ENCODE measurements at regions not wholly inside any gene's neighbourhood (a gene's known extent, or its start where the extent isn't known, plus 50 kb on each side); places are given as distances from the start of the nearest gene placed in this dataset.

DNA sequence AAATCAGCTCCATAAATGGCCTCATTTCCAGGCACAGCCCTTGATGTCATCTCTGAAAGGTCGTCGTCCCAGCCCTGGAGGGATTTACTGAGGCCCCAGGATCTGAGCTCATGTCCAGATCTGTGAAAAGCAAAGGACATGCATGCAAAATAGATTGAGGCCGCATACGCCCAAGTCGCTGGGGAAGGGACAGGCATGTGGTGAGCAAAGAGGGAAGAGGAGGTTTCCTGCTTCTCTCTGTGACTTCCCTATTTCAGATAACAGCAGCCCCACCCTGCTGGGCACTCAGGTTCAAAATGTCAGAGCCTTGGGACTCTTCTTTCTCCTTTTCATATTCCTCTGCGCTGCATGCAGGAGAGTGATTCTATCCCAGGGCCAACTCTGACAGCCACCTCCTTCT is 197.2 kb downstream of the ADSS2 start:
- TF ChIP-seq, protein P1, sequence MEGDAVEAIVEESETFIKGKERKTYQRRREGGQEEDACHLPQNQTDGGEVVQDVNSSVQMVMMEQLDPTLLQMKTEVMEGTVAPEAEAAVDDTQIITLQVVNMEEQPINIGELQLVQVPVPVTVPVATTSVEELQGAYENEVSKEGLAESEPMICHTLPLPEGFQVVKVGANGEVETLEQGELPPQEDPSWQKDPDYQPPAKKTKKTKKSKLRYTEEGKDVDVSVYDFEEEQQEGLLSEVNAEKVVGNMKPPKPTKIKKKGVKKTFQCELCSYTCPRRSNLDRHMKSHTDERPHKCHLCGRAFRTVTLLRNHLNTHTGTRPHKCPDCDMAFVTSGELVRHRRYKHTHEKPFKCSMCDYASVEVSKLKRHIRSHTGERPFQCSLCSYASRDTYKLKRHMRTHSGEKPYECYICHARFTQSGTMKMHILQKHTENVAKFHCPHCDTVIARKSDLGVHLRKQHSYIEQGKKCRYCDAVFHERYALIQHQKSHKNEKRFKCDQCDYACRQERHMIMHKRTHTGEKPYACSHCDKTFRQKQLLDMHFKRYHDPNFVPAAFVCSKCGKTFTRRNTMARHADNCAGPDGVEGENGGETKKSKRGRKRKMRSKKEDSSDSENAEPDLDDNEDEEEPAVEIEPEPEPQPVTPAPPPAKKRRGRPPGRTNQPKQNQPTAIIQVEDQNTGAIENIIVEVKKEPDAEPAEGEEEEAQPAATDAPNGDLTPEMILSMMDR (IDR thresholded peaks at IDR 0.05; ENCODE audit: insufficient read depth, low read length), result no peak
- TF ChIP-seq SPI1 (IDR thresholded peaks at IDR 0.05; ENCODE audit: borderline replicate concordance, low read depth), result peak; percentile 100
